GM21360 (cell line): ENCODE measurements at regions not wholly inside any gene's neighbourhood (a gene's known extent, or its start where the extent isn't known, plus 50 kb on each side); places are given as distances from the start of the nearest gene placed in this dataset.

Source experiments
- ATAC-seq: cut with Tn5 transposase; IDR thresholded peaks from one replicate; pipeline ENCODE4 v1.9.1; 2021; ENCODE audit warnings: mild to moderate bottlenecking, moderate library complexity; ENCODE audit not compliant: unreplicated experiment

DNA sequence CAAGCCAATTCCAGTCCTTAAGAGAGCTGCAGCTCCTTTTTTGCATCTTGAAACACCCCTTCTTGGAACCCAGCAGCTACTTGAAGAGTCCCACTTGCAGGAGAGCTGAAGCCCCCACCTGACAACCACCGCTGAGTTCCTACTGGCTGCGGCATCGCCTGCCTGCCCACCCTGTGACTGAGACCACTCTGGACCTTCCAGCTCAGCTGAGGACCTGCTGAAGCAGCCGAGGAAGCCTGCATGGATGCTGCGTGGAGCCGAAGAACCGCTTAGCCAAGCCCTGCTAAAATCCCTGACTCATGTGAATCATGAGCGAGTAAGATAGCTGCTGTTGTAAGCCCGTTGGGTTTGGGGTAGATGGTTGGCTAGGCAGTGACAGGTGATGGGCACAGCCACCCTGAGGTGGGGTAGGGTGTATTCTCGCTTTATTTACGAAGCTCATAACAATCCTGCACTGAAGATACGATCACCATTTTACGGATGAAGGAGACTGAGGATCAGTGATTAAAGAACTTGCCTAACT lies 78.4 kb downstream of the INHBB start:
- no peak for ATAC-seq

- ATAC-seq: no peak
These were observed 79.1 kb downstream of the INHBB start for GRCh38 chr2:120425014-120425413.

DNA sequence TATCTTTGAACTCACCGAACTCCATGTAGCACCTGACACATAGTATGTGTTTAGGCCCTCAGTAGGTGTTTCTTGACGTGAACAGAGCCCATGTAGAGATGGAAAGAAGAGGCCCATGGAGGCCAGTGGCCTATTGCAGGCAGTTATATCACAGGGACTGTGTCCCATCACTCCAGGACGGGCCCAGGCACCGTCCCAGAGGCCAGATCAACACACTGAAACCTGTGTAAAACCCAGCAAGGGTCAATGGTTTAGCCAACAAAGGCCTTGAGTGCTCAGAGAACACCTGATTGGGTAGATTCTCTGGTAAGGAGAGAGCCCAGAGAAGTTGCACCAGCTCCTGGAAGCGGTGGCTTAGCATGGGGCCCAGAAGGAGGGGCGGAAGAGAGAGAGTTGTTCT lies 82.8 kb downstream of the INHBB start:
- ATAC-seq: no peak

GRCh38 chr2:120429586-120430500 lies 83.9 kb downstream of the INHBB start:
- no peak for ATAC-seq

- no peak for ATAC-seq
These were observed 84.5 kb downstream of the INHBB start for GRCh38 chr2:120430501-120430830.

- ATAC-seq: no peak
These were observed 85.0 kb downstream of the INHBB start for GRCh38 chr2:120430957-120431356.

GRCh38 chr2:120431386-120432292 lies 85.7 kb downstream of the INHBB start:
- ATAC-seq: no peak

DNA sequence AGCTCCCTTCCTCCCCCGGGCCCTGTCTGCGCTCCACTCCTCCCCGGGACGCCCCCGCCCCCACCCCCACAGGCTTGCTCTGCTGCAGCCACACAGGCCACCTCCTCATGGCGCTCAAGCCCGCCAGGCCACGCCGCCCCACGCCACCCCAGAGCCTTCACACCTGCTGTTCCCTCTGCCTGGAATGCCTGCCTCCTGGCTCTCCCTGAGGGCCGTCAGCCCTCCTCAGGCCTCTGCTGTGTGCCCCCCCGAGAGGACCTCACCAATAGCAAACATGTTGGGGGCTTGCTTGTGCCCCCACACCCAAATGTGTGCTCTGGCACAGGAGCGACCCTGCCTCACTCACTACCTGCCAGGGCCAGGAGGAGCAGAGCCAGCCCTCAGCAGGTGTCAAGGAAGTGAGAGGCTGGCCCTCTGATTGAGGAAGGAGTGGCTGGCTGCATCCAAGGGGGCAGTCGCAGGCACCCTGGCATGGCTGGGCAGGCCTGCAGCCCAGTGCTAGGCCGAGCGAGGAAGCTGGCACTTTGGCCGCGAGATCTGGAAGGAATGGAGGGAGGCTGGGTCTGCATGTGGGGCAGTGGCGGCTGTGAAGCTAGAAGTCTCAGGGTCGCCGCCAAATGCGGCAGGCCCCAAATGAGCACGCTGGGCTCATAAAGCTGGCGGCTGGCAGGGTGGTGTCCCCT lies 86.5 kb downstream of the INHBB start:
- ATAC-seq: no peak

- no peak for ATAC-seq
These were observed 87.3 kb downstream of the INHBB start for GRCh38 chr2:120432976-120433815.

DNA sequence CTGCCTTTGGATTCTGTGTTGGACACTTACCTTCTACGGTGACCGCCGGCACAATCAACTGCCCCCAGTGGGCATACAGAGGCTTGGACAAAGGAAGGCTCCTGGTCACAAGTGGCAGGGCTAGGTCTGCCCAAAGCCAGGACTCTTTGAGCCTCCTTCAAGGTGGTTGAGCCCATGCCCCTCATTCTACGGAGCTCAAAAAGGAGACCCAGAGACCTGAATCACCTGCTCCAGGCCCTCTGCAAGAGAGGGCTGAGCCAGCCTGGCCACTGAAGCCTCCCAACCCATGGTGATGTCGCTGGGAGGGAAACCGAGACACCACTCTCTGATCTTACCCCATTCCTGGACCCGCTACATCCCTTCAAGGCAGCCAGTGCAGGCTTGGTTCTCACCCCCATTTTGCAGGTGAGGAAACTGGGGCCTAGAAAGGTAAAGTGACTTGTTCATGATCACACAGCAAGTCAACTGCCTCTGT lies 87.9 kb downstream of the INHBB start:
- no peak for ATAC-seq

- ATAC-seq: no peak
These were observed 88.8 kb downstream of the INHBB start for GRCh38 chr2:120434492-120435308.

DNA sequence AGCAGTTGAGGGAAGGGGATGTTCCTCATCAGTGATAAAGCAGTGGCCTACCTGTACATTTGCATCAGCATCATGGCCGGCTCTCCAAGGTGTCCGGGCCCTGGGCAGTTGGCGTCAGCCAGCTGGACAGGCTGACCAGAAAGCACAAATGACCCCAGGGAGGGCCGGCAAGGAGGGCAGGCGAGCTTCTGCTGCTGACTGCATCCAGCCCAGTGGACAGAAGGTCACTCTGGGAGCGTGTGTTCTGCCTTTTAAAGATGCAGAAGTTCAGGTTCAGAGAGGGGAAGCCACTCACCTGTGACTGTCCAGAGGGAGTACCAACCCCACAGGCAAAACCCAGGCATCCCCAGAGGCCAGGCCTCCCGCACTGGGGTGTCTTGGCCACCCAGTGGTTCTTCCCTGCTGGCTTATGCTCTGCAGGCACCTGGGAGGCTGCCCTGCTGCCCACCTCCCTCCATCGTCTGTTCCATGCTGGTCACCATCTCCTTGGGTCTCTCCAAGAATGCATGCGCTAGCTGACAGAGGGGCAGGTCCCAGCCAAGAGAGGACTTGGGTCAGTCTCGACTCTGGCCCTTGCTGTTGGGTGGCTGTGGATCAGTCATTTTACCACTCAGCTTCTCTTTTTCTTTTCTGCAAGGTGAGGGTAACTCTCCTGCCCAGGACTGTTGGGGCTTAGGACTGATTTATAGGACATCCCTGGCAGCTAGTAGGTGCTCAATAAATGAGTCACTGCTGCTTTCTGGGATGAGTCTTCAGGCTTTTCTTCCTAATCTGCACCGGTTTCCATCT lies 89.9 kb downstream of the INHBB start:
- no peak for ATAC-seq

- no peak for ATAC-seq
These were observed 90.5 kb downstream of the INHBB start for GRCh38 chr2:120436460-120436739.

GRCh38 chr2:120436885-120437603 lies 91.1 kb downstream of the INHBB start:
- ATAC-seq: no peak

- no peak for ATAC-seq
These were observed 91.7 kb downstream of the INHBB start for GRCh38 chr2:120437604-120438000.

GRCh38 chr2:120438301-120439066 lies 92.5 kb downstream of the INHBB start:
- ATAC-seq: no peak

DNA sequence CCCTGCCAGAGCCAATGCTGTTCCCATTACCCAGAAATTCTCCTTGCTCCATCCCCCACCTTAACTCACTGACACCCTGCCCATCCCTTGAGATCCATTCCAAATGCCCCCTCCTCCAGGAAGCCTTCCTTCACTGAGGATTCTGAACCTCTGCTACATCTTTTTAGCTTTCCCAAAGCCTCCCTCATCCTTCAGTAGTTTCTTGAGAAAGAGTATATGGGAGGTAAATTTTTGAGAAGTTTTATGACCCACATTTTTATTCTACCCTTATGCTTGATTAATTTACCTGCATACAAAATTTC lies 93.1 kb downstream of the INHBB start:
- no peak for ATAC-seq
